ENCODE measurements at regions not wholly inside any gene's neighbourhood (a gene's known extent, or its start where the extent isn't known, plus 50 kb on each side); places are given as distances from the start of the nearest gene placed in this dataset.

- TF ChIP-seq CTCF (conservative IDR thresholded peaks at IDR 0.05): no peak
- no peaks in the 10 kb centered on the region for H3K27me3 Mint-ChIP-seq (ENCODE audit: insufficient read depth)
- H3K36me3 ChIP-seq (ENCODE audit: control insufficient read depth, insufficient read depth, low read length): no peaks in the 10 kb centered on the region
- H3K9ac ChIP-seq (ENCODE audit: extremely low read depth, low read length, poor library complexity, severe bottlenecking): no peak overlapping the region
- H3K36me3 Mint-ChIP-seq (ENCODE audit: low read depth): no peaks in the 10 kb centered on the region
- peaks cover 4% of the 10 kb centered on the region for H3K4me1 Mint-ChIP-seq
- no peak overlapping the region for H3K4me3 ChIP-seq (ENCODE audit: low read length)
- DNase-seq: no peak
- H3K9me3 ChIP-seq (ENCODE audit: control insufficient read depth, low read length): no peaks in the 10 kb centered on the region
- no peaks in the 10 kb centered on the region for H3K27me3 ChIP-seq (ENCODE audit: control insufficient read depth, insufficient read depth, low read length, poor library complexity, severe bottlenecking)
- no peak overlapping the region for H3K27ac Mint-ChIP-seq
- no peaks in the 10 kb centered on the region for H3K9me3 Mint-ChIP-seq
- H3K4me3 Mint-ChIP-seq: no peak overlapping the region
- 71 to 79% methylated on average over 2 to 3 of the region's 3 CpGs for WGBS, 2 experiments (ENCODE audit: insufficient coverage in 1 of 2, insufficient read length in 1 of 2)
- no peak overlapping the region for H3K27ac ChIP-seq (ENCODE audit: low read depth, low read length)
- no peaks in the 10 kb centered on the region for H3K4me1 ChIP-seq (ENCODE audit: control insufficient read depth, insufficient read depth, low read length)
Measured at GRCh38 chr13:103926118-103926517, 859.9 kb upstream of the SLC10A2 start.

DNA sequence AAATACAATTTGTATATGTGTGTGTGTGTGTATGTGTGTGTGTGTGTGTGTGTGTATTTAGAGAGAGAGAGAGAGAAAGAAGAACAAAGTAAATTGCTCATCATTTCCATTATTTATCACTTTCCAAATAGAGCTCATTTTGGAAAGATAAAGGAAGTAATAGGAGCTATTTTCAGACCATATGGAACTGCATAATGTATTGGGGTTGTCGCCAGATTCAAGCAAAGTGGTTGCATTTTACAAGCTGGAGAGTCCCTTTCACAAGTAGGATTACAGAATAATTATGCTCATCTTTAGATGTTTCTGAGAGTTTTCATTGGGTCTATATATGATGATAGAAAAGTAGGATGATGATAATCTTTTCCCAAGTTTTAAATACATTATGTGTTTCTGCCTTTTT is 842.7 kb upstream of the SLC10A2 start:
- no peaks in the 10 kb centered on the region for H3K4me1 Mint-ChIP-seq
- Histone ChIP-seq H3K9ac (ENCODE audit: extremely low read depth, low read length, poor library complexity, severe bottlenecking) (no peak overlapping the region), H3K27ac (ENCODE audit: low read depth, low read length) (no peak overlapping the region), H3K4me1 (ENCODE audit: control insufficient read depth, insufficient read depth, low read length) (no peaks in the 10 kb centered on the region), H3K36me3 (ENCODE audit: control insufficient read depth, insufficient read depth, low read length) (no peaks in the 10 kb centered on the region), H3K27me3 (ENCODE audit: control insufficient read depth, insufficient read depth, low read length, poor library complexity, severe bottlenecking) (no peaks in the 10 kb centered on the region), H3K9me3 (ENCODE audit: control insufficient read depth, low read length) (no peaks in the 10 kb centered on the region), H3K4me3 (ENCODE audit: low read length) (no peak overlapping the region)
- no peaks in the 10 kb centered on the region for H3K36me3 Mint-ChIP-seq (ENCODE audit: low read depth)
- TF ChIP-seq CTCF (conservative IDR thresholded peaks at IDR 0.05): no peak
- no peak overlapping the region for H3K27ac Mint-ChIP-seq
- WGBS, 2 experiments (ENCODE audit: insufficient coverage in 1 of 2, insufficient read length in 1 of 2): 88 to 93% methylated on average over 1 of the region's 1 CpG
- no peaks in the 10 kb centered on the region for H3K27me3 Mint-ChIP-seq (ENCODE audit: insufficient read depth)
- no peak overlapping the region for H3K4me3 Mint-ChIP-seq
- H3K9me3 Mint-ChIP-seq: no peaks in the 10 kb centered on the region
- DNase-seq: no peak

DNA sequence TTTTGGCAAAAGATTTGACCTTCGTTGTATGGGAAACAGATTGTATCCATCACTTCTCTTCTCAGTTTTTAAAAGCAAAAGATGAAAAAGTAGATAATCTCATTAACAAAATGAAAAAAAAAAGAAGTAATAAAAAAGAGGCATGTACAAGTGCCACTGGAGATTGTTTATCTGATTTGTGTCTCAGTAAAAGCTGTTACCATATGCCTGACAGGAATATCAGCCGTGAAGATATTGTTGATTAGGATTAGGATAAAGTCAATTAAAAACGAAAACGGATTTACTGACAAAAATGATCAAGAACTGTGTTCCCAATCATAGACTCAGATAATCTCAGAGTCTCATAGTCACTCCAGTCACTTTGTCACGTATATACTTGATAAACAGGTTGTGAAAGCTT is 842.1 kb upstream of the SLC10A2 start:
- Histone ChIP-seq H3K36me3 (ENCODE audit: control insufficient read depth, insufficient read depth, low read length) (no peaks in the 10 kb centered on the region), H3K27me3 (ENCODE audit: control insufficient read depth, insufficient read depth, low read length, poor library complexity, severe bottlenecking) (no peaks in the 10 kb centered on the region), H3K4me1 (ENCODE audit: control insufficient read depth, insufficient read depth, low read length) (no peaks in the 10 kb centered on the region), H3K9ac (ENCODE audit: extremely low read depth, low read length, poor library complexity, severe bottlenecking) (no peak overlapping the region), H3K9me3 (ENCODE audit: control insufficient read depth, low read length) (no peaks in the 10 kb centered on the region), H3K4me3 (ENCODE audit: low read length) (no peak overlapping the region), H3K27ac (ENCODE audit: low read depth, low read length) (no peak overlapping the region)
- TF ChIP-seq CTCF (conservative IDR thresholded peaks at IDR 0.05): no peak
- no peaks in the 10 kb centered on the region for H3K36me3 Mint-ChIP-seq (ENCODE audit: low read depth)
- no peaks in the 10 kb centered on the region for H3K9me3 Mint-ChIP-seq
- DNase-seq: no peak
- H3K4me3 Mint-ChIP-seq: no peak overlapping the region
- no peaks in the 10 kb centered on the region for H3K27me3 Mint-ChIP-seq (ENCODE audit: insufficient read depth)
- 89 to 92% methylated on average over 3 to 4 of the region's 5 CpGs for WGBS, 2 experiments (ENCODE audit: insufficient coverage in 1 of 2, insufficient read length in 1 of 2)
- no peaks in the 10 kb centered on the region for H3K4me1 Mint-ChIP-seq
- no peak overlapping the region for H3K27ac Mint-ChIP-seq

Data from endodermal cell (in vitro differentiated cells).